SKM-1 (cell line): ENCODE measurements at regions not wholly inside any gene's neighbourhood (a gene's known extent, or its start where the extent isn't known, plus 50 kb on each side); places are given as distances from the start of the nearest gene placed in this dataset.

Source experiments
- DNase-seq: peaks from one replicate; lab custom pipeline; 2025; ENCODE audit not compliant: unreplicated experiment; lab: John Stamatoyannopoulos, UW

DNA sequence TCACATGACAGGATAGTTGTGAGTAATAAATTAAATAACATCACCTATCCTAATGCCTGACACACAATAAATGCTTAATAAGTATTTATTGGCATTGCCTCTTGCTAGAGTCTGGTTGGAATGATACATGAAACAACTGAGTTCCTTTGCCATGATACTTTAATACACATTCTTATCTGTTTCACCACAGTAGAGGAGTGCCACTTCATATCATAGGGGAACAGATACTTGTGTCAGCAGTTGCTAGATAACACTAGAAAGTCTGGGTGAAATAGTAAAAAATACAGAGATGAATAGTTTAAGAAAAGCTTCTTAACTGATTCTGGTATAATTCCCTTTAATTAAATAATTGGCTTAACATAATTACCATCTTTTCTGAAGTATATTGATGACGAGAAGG, 380.0 kb upstream of the GOLIM4 start:
- DNase-seq: no peak

DNA sequence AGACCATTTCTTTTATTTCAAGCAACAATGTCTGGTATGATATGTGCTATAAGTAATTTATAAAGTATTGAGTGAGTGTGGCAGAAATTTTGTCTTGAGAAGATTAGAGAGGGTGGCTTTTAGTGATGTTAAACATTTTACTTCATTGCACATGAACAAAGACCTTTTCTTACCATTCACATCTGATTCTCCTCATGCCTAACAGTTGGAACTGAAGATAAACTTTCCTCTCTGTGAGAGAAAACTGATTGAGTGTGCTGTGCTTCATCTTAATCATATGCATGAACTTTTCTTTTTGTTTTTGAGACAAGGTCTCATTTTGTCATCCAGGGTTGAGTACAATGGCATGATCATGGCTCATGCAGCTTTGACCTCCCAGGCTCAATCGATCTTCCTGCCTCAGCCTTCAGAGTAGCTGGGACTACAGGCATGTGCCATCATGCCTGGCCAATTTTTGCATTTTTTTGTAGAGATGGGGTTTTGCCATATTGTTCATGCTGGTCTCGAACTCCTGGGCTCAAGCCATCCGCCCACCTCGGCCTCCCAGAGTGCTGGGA, 377.7 kb upstream of the GOLIM4 start:
- no peak for DNase-seq

- no peak for DNase-seq
These were observed 377.1 kb upstream of the GOLIM4 start for GRCh38 chr3:168472783-168473182.

GRCh38 chr3:168470380-168470779, 374.7 kb upstream of the GOLIM4 start:
- DNase-seq: no peak

GRCh38 chr3:168469436-168469835, 373.7 kb upstream of the GOLIM4 start:
- no peak for DNase-seq

DNA sequence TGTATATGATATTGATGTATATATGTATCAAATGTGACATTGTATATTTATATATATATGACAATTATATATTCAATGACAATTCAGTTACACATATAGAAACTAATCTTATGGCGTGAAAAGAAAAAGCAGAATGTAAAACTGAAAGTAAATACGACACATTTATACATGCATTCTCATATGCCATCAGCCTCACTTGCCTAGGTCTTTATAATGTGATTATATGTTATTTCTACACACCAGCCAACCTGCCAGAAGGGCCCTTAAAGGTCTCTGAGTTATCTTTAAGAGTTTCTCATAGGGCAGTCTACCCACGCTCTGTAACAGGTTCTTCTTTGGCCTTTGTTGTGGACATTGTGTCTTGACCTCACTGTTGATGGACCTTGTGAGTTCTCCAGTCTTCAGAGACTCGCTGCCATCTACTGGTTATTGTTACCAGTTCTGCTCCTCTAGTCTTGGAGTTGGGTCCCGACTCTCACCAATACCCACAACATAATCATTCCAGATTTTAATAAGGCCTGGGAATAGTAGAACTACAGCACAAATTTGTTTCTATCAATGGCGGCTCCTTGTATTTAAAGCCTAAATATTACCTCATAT, 371.5 kb upstream of the GOLIM4 start:
- DNase-seq: no peak

DNA sequence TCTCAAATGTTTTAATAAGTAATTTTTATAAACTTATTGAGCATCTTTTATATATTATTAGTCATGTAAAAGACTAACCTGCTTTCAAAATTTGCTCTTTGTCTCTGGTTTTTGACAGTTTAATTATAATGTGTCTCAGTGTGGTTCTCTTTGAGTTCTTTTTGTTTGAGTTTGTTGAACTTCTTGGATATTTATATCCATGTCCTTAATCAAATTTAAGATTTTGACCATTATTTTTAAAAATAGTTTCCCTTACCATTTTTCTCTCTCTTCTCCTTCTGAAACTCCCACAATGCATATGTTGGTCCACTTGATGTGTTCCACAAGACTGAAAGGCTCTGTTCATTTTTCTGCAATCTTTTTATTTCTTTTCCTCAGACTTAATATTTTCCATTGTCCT, 366.1 kb upstream of the GOLIM4 start:
- no peak for DNase-seq

DNA sequence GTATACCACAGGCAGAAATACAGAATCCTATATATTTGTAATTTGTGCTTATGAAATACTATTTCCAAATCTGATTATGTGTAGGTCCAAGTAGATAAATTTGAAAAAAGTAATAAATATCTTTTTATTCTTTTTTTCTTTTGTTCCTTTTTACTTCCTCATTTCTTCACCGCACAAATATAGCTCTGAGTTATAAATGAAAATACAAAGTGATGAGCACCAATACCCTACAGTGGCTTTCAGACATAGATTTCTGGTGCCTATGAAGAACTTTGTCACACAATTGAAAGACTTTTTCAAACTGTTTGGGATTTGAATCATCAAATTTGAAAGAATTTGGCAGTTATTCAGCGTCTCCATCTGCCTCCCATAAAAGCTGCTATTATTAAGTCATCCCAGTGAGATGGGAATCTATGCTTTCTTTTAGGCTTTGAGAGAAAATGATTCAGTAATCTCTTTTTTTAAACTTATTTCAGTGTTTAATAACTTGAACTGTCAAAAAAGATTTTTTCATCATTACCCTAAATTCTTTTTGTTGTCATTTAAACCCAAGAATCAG, 363.6 kb upstream of the GOLIM4 start:
- DNase-seq: no peak

GRCh38 chr3:168457954-168458539, 362.3 kb upstream of the GOLIM4 start:
- no peak for DNase-seq

DNA sequence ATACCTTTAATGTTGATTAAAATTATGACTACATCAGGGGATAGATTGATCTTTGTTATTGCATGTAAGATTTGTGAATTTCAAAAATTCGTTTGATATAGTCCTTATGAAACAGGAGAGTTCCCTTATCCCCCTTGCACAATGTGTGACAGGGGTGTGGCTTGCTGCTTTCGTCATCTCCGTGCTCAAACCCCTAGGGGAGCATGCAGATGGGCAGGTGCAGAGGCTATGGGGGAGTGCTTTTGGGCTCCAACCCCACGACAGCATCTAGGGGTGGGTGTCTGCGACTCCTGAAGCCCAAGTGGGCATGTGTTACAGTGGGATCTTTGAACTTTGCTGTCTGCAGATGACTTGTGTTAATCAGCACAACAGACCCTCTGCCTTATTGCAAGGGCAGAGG, 360.1 kb upstream of the GOLIM4 start:
- DNase-seq: no peak

DNA sequence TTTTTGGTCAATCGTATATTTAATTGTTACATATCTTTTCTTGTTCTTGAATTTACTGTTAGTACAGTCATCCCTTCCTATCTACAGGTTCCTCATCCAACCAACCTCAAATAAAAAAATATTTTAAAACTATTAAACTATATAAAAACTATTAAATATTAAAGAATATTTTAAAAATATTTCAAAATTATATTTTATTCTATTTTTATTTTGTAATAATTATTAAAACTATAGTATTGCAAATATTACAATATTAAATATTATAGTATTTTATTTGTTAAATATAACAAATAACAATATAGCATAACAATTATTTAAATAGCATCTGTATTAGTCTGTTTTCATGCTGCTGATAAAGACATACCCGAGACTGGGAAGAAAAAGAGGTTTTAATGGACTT, 357.9 kb upstream of the GOLIM4 start:
- DNase-seq: no peak

DNA sequence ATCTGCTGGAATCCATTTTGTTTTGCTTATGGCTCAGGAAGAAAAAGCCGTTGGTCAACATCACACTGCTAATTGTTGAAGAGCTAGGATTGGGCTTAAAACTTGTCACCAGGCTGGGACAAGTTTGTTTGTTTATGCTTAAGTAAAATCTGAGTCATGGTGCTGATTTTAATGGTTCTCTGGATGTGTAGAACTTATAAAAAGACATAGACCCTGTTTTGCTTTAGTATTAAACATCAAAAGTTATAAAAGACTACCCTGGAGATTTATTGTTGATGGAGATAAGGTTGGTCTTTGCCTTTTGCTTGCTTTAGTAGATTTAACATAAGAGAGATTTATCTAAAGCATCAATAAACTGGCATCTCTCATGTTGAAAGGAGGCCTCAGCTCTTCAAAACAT, 348.2 kb upstream of the GOLIM4 start:
- DNase-seq: no peak

DNA sequence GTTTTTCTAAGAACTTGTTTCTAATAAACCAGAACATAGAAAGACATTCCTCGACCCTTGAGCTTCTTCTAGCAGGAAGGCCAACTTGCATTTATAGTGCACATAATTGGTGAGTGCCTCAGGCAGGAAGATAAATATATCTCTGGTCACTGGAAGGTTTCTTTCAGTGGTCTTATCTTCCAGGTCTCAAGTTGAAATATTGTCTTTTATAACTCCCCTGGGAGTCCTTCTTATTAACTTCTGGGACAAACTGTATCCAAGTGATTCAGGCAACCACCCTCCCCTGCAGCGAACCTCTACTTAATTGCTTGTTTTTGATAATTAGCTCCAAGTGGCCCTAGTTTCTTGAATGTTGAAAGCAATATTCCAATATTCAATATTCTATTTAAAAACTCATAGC, 346.8 kb upstream of the GOLIM4 start:
- no peak for DNase-seq

- no peak for DNase-seq
These were observed 340.6 kb upstream of the GOLIM4 start for GRCh38 chr3:168436245-168436724.

DNA sequence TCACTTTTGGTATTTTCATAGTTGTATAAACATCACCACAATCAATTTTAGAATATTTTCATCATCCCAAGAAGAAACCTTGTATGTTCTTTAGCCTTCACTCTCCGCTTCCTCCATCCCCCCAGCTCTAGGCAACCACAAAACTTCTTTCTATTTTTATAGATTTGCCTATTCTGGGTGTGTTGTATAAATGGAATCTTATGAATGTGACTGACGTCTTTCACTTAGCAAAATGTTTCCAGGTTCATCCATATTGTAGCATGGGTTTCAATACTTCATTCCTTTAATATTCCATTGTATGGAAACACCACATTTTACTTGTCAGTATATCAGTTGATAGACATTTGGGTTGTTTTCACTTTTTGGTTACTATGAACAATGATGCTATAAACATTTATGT, 335.8 kb upstream of the GOLIM4 start:
- no peak for DNase-seq

GRCh38 chr3:168427835-168428475, 332.2 kb upstream of the GOLIM4 start:
- peak; percentile 61 for DNase-seq

DNA sequence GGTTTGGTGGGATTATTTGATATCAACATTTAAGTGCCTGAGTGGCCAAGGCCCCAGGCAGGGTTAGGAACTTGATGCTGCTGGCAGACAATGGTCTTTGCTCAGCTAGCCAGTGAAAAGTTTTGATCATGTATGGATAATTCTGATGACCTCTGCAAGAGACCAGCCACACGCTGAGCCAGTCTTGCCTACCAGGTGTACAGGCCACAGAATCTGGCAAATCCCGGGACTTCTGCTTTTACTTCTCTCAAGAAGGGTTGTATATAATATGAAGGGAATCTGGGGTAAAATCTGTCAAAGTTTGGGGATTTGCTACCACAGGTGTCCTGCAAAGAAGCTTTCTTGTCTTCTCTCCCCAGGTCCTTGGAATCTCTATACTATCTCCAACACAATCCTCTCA, 331.4 kb upstream of the GOLIM4 start:
- DNase-seq: no peak

DNA sequence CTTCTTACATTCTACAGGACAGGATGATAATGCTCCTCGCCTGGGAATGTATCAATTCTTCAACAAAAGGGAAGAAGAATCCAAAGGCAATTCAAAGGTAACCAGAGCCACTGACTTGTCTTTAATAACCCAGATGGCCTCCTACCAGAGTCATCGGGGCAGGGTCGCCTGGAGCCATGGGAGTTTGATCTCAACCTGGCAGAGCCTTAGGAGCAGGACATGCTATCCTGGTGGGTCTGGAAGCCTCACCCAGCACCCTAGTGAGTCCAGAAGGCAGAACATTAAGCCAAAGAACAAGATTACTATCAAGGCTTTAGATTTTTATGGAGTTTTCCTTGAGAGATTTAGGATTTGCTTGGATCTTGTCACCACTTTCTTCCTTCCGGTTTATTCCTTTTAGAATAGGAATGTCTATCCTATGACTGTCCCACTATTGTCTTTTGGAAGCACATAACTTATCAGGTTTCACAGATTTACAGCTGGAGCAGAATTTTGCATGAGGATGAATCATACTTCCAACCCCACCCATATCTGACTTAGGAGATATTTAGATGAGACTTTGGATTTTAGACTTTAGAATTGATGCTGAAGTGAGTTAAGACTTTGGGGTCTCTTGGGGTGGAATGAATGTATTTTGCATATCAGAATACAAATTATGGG, 330.3 kb upstream of the GOLIM4 start:
- DNase-seq: no peak

DNA sequence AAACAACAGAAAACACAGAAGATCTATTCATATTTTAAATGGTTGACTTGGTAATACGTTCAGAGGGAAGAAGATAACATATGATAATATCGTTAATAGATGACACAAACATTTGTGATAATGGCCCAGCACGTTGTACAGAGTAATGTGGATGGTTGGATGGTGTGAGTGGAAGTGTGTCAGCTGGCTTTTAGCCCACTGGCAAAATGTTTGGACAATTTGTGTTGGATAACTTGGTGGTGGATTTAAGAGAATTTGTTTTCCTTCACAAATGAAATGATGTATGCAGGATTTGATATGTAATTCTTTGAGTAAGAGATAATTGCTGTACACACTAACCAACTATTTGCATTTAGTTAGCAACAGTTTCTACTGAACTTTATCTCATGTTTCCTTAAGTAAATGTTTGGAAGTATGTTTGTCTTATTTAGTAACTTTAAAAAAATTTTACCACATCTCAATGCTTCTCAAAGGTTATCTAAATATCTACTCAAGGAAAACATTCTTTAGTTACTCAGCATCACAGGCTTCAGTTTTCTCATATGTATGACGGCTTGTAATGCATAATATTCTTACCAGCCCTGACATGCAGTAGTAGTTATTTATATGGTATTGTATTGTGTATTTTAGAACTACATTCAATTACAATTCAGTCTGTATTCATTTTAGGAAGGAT, 328.5 kb upstream of the GOLIM4 start:
- DNase-seq: no peak

DNA sequence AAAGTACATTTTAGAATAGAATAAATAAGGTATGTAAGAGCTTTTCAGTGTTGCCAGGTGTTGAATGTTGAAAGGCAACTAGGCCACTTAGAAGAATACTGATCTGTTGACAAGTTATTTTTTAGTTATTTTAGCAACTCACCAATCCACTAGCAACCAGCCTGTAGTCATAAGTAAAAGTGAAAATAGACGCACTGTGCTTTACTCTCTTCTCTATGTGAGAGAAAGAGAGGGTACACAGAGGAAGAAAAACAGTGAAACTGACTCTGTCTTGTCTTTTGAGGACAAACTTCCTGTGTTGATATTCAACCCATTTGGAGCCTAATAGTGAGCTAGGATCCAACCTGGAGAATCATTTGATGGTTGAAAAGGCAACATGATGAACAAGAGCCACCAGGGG, 327.1 kb upstream of the GOLIM4 start:
- DNase-seq: no peak

GRCh38 chr3:168419091-168419490, 323.4 kb upstream of the GOLIM4 start:
- DNase-seq: no peak
